ENCODE measurements at regions not wholly inside any gene's neighbourhood (a gene's known extent, or its start where the extent isn't known, plus 50 kb on each side); places are given as distances from the start of the nearest gene placed in this dataset.

DNA sequence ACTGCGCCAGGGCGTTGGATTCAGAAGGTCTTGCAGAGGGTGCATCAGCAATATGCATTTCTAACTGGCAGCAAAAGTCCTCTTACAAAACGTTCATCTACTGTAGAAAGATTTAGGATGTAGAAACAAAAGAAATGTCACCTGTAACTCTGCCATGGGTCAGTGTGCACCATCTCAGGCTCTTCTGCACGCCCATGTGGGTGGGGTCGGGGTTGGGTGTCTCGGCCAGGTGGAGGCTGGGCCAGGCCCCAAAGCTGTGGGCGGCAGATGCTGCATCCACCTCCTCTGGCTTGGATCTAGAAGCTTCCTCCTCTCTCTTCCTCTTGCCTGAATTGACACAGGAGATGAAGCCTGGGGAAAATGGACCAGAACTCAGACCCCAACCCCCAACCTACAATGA is 111.3 kb upstream of the PPP2R2D start:
- H3K79me2 ChIP-seq (ENCODE audit: control insufficient read depth, insufficient read depth, low read length) = no peaks in the 10 kb centered on the region
- no peaks in the 10 kb centered on the region for H3K36me3 ChIP-seq (ENCODE audit: control insufficient read depth in 2 of 2, extremely low read depth in 1 of 2, insufficient read depth in 2 of 2, low read length in 2 of 2)
- H3K4me1 ChIP-seq (ENCODE audit: control insufficient read depth, extremely low read depth, insufficient read depth, low read length) = no peaks in the 10 kb centered on the region
- intact Hi-C loops (cut with micrococcal nuclease) = no loop called here
- POLR2A ChIA-PET = no interaction called here
- H3K27ac ChIP-seq (ENCODE audit: insufficient read depth, low read depth, low read length) = no peak overlapping the region
- no peak for FAIRE-seq
- no peak overlapping the region for H3K9ac ChIP-seq (replicated peaks; ENCODE audit: extremely low read depth, insufficient read depth, low read length)
- no peak overlapping the region for H2AFZ ChIP-seq (ENCODE audit: low read depth, low read length)
- no peaks in the 10 kb centered on the region for H4K20me1 ChIP-seq (replicated peaks; ENCODE audit: control insufficient read depth, extremely low read depth, insufficient read depth, low read length)
- BruUV-seq (replicated peaks) = no TSS peak
- no peak overlapping the region for H3K4me2 ChIP-seq (ENCODE audit: insufficient read depth, low read length)
- dilution Hi-C loops (cut with MboI; ENCODE audit: extremely low pct_ligation_motif_present, low sequenced_read_pairs) = no loop called here
- no peaks in the 10 kb centered on the region for H3K9me3 ChIP-seq (replicated peaks; ENCODE audit: control insufficient read depth, insufficient read depth, low read length)
- CTCF ChIA-PET = no interaction called here
- H3K9me1 ChIP-seq (replicated peaks; ENCODE audit: control insufficient read depth, extremely low read depth, insufficient read depth, low read length) = no peaks in the 10 kb centered on the region
- H3K4me3 ChIP-seq (replicated peaks in 1 of 3; ENCODE audit: insufficient read depth in 1 of 3, low read depth in 1 of 3, low read length in 3 of 3) = no peak overlapping the region
- H3K27me3 ChIP-seq (ENCODE audit: control insufficient read depth in 2 of 2, insufficient read depth in 2 of 2, low read length in 2 of 2) = no peaks in the 10 kb centered on the region
- no peak for TF ChIP-seq MYC (IDR thresholded peaks at IDR 0.05; ENCODE audit: low read depth, low read length)
- TF ChIP-seq GATA2 (IDR thresholded peaks at IDR 0.05; ENCODE audit: insufficient read depth, insufficient read length, low read depth, low read length) = no peak
- TF ChIP-seq POLR2A (IDR thresholded peaks at IDR 0.05; ENCODE audit: low read depth, low read length) = no peak
- TF ChIP-seq, protein P1, sequence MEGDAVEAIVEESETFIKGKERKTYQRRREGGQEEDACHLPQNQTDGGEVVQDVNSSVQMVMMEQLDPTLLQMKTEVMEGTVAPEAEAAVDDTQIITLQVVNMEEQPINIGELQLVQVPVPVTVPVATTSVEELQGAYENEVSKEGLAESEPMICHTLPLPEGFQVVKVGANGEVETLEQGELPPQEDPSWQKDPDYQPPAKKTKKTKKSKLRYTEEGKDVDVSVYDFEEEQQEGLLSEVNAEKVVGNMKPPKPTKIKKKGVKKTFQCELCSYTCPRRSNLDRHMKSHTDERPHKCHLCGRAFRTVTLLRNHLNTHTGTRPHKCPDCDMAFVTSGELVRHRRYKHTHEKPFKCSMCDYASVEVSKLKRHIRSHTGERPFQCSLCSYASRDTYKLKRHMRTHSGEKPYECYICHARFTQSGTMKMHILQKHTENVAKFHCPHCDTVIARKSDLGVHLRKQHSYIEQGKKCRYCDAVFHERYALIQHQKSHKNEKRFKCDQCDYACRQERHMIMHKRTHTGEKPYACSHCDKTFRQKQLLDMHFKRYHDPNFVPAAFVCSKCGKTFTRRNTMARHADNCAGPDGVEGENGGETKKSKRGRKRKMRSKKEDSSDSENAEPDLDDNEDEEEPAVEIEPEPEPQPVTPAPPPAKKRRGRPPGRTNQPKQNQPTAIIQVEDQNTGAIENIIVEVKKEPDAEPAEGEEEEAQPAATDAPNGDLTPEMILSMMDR (IDR thresholded peaks at IDR 0.05; ENCODE audit: extremely low read depth in 1 of 2, insufficient read depth in 1 of 2, low read depth in 1 of 2, low read length in 2 of 2) = no peak
- TF ChIP-seq JUN (IDR thresholded peaks at IDR 0.05; ENCODE audit: borderline replicate concordance, insufficient read depth, insufficient read length, low read depth) = no peak
- no peak for TF ChIP-seq EZH2 (IDR thresholded peaks at IDR 0.05; ENCODE audit: borderline replicate concordance, low read depth, low read length, severe bottlenecking)
- TF ChIP-seq FOS (IDR thresholded peaks at IDR 0.05; ENCODE audit: borderline replicate concordance, insufficient read depth, low read length) = no peak
- DNase-seq (ENCODE audit: low read depth, low spot score) = no peak

DNA sequence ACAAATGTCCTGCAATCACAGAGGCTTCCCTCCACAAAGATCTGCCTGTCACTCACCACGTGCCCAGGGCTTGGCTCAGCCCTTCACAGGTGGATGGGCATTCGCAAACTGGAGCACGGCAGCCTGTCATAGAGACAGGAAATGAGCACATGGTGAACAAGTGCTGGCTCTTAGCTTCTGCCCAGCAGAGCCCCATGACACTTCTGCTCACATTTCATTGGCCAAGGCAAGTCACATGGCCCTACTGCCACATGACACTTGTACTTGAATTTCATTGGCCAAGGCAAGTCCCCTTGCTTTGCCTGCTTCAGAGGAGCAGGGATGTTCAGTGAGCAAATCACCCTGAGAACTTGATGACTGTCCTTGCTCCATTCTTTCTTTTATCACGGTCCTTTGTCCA is 110.8 kb upstream of the PPP2R2D start:
- Histone ChIP-seq H3K9ac (replicated peaks; ENCODE audit: extremely low read depth, insufficient read depth, low read length) (no peak overlapping the region), H3K9me1 (replicated peaks; ENCODE audit: control insufficient read depth, extremely low read depth, insufficient read depth, low read length) (no peaks in the 10 kb centered on the region), H2AFZ (ENCODE audit: low read depth, low read length) (no peak overlapping the region), H3K9me3 (replicated peaks; ENCODE audit: control insufficient read depth, insufficient read depth, low read length) (no peaks in the 10 kb centered on the region), H3K27me3 (ENCODE audit: control insufficient read depth in 2 of 2, insufficient read depth in 2 of 2, low read length in 2 of 2) (no peaks in the 10 kb centered on the region), H3K4me1 (ENCODE audit: control insufficient read depth, extremely low read depth, insufficient read depth, low read length) (no peaks in the 10 kb centered on the region), H3K79me2 (ENCODE audit: control insufficient read depth, insufficient read depth, low read length) (no peaks in the 10 kb centered on the region), H3K27ac (ENCODE audit: insufficient read depth, low read depth, low read length) (no peak overlapping the region), H4K20me1 (replicated peaks; ENCODE audit: control insufficient read depth, extremely low read depth, insufficient read depth, low read length) (no peaks in the 10 kb centered on the region), H3K4me2 (ENCODE audit: insufficient read depth, low read length) (no peak overlapping the region), H3K4me3 (replicated peaks in 1 of 3; ENCODE audit: insufficient read depth in 1 of 3, low read depth in 1 of 3, low read length in 3 of 3) (no peak overlapping the region), H3K36me3 (ENCODE audit: control insufficient read depth in 2 of 2, extremely low read depth in 1 of 2, insufficient read depth in 2 of 2, low read length in 2 of 2) (no peaks in the 10 kb centered on the region)
- dilution Hi-C loops (cut with MboI; ENCODE audit: extremely low pct_ligation_motif_present, low sequenced_read_pairs) = no loop called here
- intact Hi-C loops (cut with micrococcal nuclease) = no loop called here
- FAIRE-seq (no peak), DNase-seq (ENCODE audit: low read depth, low spot score) (no peak)
- CTCF ChIA-PET = no interaction called here
- POLR2A ChIA-PET = no interaction called here
- BruUV-seq (replicated peaks) = no TSS peak
- TF ChIP-seq POLR2A (IDR thresholded peaks at IDR 0.05; ENCODE audit: low read depth, low read length) (no peak), JUN (IDR thresholded peaks at IDR 0.05; ENCODE audit: borderline replicate concordance, insufficient read depth, insufficient read length, low read depth) (no peak), MYC (IDR thresholded peaks at IDR 0.05; ENCODE audit: low read depth, low read length) (no peak), FOS (IDR thresholded peaks at IDR 0.05; ENCODE audit: borderline replicate concordance, insufficient read depth, low read length) (no peak), GATA2 (IDR thresholded peaks at IDR 0.05; ENCODE audit: insufficient read depth, insufficient read length, low read depth, low read length) (no peak), POLR2AphosphoS5 (IDR thresholded peaks at IDR 0.05; ENCODE audit: insufficient read depth, low read depth, low read length) (no peak), EZH2 (IDR thresholded peaks at IDR 0.05; ENCODE audit: borderline replicate concordance, low read depth, low read length, severe bottlenecking) (no peak)
- TF ChIP-seq, protein P2, sequence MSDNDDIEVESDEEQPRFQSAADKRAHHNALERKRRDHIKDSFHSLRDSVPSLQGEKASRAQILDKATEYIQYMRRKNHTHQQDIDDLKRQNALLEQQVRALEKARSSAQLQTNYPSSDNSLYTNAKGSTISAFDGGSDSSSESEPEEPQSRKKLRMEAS (IDR thresholded peaks at IDR 0.05; ENCODE audit: insufficient read depth, insufficient read length) = no peak
- TF ChIP-seq, protein P1 (IDR thresholded peaks at IDR 0.05; ENCODE audit: extremely low read depth in 1 of 2, insufficient read depth in 1 of 2, low read depth in 1 of 2, low read length in 2 of 2) = no peak
